ENCODE measurements at regions not wholly inside any gene's neighbourhood (a gene's known extent, or its start where the extent isn't known, plus 50 kb on each side); places are given as distances from the start of the nearest gene placed in this dataset.

GRCh38 chr14:82878951-82879350, 1345.3 kb upstream of the SEL1L start:
- TF ChIP-seq RELA (CRISPR knock-in tag; IDR thresholded peaks at IDR 0.05; ENCODE audit: borderline replicate concordance) (no peak), CREB1 (CRISPR knock-in tag; IDR thresholded peaks at IDR 0.05) (no peak), CTCF (IDR thresholded peaks at IDR 0.05) (no peak), ZBTB21 (CRISPR knock-in tag; IDR thresholded peaks at IDR 0.05; ENCODE audit: borderline replicate concordance) (no peak)

Measured in WTC11 (cell line).